GM18517 (cell line): ENCODE measurements at regions not wholly inside any gene's neighbourhood (a gene's known extent, or its start where the extent isn't known, plus 50 kb on each side); places are given as distances from the start of the nearest gene placed in this dataset.

Source experiments
- ATAC-seq: cut with Tn5 transposase; IDR thresholded peaks from one replicate; pipeline ENCODE4 v1.9.1; 2021; ENCODE audit warnings: mild to moderate bottlenecking, moderate library complexity; ENCODE audit not compliant: unreplicated experiment

DNA sequence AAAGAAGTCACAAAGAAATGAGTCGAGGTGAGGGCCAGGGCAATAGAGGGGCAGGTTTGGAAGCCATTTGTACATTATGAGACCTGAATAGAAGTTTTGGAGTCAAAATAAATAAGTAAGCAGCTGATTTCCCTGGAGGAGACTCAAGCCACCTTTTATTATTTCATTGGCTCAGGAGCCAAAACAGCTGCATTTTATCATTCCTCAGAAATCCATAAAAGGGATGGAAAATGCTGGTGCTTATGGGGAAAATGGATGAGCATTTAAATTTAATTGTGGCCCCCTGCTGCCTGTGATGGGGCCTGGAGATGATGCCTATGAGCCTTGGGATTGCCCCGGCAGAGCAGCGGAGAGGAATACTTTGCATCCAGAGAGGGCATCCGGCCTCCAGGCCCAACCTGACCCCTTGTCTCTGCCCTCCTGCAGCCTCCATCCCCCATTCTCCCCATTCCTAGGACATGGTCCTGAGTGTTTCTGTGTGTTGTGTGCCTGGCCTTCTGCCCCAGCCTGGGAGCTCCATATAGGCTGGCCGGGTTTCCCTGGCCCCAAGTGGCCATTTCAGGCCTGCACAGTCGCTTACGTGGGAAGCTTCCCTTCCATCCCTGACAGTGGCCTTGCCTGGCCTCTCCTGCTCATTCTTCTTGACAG, 296.8 kb upstream of the ZMIZ1 start:
- no peak for ATAC-seq

DNA sequence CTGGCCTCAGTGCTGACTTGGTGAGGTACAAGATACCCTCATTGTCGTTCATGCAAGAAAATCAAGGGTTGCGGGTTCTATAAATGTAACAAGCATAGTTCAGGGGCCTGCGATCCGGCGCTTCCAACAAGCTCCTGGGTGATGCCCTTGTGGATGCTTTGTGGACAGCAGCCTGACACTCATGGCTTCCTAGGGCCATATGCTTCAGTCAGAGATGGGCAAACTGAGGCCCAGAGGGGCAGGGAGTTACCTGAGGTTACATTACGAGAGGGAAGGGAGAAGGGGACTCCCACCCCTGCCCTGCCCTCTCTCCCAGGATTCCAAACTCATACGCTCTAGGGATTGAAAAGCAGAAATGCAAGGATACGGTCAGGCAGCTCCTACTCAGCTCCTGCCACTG, 296.3 kb upstream of the ZMIZ1 start:
- no peak for ATAC-seq

DNA sequence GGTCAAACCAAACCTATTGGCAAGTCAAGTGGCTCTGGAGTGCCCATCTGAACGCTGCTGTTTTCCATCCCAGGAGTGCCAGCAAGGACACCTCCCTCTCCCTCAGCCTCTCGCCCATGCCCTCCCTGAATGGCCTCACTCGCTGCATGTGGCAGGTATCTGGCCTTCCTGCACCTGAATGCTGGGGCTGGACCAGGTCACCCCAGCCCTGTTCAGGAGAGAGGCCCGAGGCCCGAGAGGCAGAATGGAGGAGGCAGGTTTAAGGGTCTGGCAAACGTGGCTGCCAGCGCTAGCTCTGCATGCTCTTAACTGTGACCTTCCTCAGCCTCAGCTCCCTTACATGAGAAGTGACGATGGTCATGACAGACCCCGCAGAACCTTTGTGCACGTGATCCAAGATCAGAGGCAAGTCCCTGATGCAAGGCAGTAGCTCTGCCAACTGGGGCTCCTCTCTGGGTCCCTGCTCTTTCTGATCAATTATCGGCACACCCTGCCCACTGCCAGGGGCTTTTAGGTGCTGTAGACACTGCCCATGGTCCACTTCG, 295.7 kb upstream of the ZMIZ1 start:
- ATAC-seq = no peak

GRCh38 chr10:78774614-78774998, 294.2 kb upstream of the ZMIZ1 start:
- ATAC-seq = no peak

GRCh38 chr10:78774999-78775711, 293.6 kb upstream of the ZMIZ1 start:
- no peak for ATAC-seq

GRCh38 chr10:78775891-78776290, 292.9 kb upstream of the ZMIZ1 start:
- no peak for ATAC-seq

DNA sequence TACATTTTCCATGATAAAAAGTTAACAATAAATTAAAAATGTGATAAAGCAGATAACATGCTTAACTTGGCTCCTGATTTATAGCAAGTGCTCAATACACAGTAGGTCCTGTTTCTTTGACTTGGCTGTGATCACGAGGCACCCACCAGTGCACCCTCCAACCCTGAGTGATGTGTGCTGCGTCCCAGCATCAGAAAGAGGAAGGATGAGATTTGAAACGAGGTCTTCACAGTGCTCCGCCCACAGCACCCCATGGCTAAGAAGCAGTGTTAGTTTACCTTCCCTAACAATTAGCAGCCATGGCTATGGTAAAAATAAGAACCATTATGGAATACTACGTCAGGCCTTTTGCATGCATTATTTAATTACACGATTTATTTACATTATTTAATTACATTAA, 292.0 kb upstream of the ZMIZ1 start:
- no peak for ATAC-seq

- ATAC-seq = no peak
Measured at GRCh38 chr10:78777466-78777865, 291.3 kb upstream of the ZMIZ1 start.

GRCh38 chr10:78777867-78778266, 290.9 kb upstream of the ZMIZ1 start:
- no peak for ATAC-seq

DNA sequence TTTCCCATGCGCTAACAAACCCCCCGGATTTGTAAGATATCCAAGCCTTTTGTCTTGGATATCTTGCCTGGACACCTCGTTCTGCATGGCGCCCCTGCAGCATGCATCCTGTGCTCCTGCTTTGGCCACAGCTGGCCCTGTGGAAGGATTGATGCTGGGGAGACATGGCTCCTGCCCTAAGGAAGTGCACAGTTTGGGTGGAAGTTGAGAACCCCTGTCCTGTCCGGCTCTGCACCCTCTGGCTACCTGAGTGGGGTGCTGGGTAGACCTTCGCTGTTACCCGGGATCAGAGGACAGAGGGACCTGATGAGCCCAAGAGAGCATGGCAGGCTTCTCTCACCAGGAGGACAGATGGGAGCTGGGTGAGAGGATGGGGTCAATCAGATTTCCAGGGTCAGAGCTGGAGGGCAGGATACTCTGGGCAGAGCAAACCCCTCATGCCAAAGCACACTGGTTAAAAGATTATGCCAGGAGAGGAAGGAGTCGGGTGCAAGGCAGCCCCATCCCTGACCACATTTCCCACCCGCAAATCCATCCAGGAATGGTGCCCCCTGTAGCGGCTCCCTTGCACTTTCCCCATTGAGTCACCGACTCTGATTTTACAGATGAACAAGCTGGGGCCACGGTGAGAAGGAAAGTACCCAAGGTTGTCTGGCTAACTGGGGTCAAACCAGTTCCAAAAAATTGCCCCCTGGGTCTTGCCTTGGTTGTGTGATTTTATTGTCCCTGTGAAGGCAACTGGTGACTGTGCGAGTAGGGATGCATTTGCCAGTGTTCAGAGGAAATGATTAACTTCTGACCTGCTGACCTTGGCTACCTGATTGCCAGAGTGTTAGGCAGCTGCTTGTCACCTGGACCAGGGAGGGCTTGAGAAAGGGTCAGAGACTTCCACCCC, 290.1 kb upstream of the ZMIZ1 start:
- ATAC-seq = no peak

GRCh38 chr10:78779339-78779955, 289.3 kb upstream of the ZMIZ1 start:
- ATAC-seq = no peak

GRCh38 chr10:78780551-78780961, 288.2 kb upstream of the ZMIZ1 start:
- no peak for ATAC-seq

DNA sequence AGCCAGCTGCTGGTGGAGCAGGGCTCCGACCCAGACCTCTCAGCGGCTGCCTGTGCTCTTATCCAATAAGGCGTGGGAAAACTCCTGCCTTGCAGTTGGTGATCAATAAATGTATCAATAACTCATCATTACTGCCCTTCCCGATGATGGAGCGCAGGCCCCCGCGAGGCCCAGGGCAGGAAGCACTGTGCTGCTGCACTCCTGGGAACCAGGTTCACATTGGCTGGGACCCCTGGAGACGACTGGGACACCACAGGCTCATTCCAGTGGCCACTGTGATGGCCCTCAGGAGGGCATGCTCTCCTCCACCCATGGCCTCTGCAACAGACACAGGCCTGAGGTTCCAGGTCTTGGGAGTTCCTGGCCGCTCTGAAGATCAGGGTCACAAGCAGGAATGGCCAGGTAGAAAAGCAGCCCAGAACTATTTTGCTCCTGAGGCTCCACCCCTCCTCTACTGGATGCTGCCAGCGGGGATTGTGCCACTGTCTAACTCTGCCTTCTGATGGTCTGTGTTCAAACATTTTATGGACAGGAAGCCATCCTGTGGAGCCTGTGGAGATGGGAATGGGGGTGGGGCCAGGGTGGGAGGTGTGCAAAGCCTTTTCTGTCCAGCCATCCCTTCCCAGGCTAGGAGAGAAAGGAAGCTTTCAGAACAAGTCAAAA, 287.4 kb upstream of the ZMIZ1 start:
- ATAC-seq = no peak

DNA sequence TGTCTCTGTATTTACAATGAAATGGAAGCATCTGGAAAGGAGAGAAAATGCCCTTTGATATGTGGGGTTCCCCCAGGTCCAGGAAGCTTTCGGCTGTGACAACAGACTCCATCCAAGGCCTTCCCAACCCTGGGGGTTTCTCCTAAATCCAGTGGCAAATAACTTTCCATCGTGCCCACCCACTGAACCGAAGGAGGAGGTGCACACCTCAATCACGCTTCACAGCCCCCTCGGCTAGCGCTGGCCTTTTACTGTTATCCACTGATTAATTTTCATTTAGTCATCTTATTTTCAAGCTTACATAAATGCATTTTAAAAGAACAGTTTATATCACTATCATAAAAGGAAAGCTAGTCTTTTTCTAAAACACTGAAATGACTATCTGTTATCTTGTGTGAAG, 286.8 kb upstream of the ZMIZ1 start:
- ATAC-seq = no peak

GRCh38 chr10:78782441-78782840, 286.3 kb upstream of the ZMIZ1 start:
- no peak for ATAC-seq

DNA sequence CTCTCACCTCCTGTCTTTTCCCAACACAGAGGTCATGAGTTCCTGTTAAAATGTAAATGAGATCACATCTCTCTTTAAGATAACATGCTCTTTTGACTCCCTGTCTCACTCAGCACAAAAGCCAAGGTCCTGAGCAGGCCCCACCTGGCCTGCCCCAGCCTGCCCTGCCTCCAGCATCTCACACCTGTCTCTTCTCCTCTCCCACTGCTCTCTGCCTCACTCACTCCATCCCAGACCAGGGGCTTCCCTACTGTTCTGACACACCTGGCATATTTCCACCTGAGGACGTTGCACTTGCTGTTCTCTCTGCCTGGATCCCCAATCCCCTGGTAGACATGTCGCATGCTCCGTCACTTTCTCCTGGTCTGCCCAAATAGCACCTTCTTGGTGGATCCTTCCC, 285.0 kb upstream of the ZMIZ1 start:
- ATAC-seq = no peak

- ATAC-seq = no peak
Measured at GRCh38 chr10:78784546-78784945, 284.2 kb upstream of the ZMIZ1 start.

- ATAC-seq = no peak
Measured at GRCh38 chr10:78785066-78785465, 283.7 kb upstream of the ZMIZ1 start.

DNA sequence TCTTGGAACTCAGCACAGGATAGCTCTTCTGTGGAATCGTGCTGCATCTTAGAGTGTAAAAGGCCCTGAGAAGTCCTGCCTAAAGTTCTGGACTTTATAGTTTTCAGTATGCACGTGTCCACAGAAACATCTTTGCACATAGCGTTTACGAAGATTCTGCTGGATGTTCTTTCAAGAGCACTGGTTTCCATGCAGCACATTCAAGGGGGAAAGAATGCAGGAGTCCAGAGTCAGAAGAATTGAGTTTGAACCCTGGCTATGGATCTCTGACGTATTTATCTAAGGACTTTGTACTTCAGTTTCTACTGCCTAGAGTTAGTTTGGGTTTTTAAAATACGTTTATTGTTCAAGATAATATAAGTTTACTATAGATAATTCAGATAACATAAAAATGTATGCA, 282.8 kb upstream of the ZMIZ1 start:
- ATAC-seq = no peak

DNA sequence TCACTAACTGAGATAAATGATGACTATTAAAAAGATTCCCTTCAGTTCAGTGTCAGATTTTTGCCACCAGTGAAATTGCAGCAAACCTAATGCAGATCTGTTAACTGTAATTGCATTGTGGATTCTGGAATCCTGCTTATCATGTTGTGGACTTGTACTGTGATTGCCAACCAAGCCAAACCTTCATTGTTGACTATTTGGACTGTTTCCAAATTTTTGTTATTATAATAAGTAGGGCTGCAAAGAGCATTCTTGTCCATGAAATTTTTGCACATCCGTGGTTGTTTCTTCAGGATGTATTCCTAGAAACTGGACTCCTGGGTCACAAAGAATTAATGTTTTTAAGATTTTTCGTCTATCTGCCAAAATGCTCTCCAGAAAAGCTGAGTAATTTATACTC, 281.6 kb upstream of the ZMIZ1 start:
- no peak for ATAC-seq
